Ishikawa (cell line): ENCODE measurements at regions not wholly inside any gene's neighbourhood (a gene's known extent, or its start where the extent isn't known, plus 50 kb on each side); places are given as distances from the start of the nearest gene placed in this dataset.

ENCODE experiments used
- CREB1 ChIP-seq: IDR thresholded peaks from 2 replicates; pipeline ENCODE4 v1.6.1; 2012; ENCODE audit warnings: low read depth
- EP300 ChIP-seq: IDR thresholded peaks from 2 replicates; pipeline ENCODE4 v1.6.1; 2012; ENCODE audit warnings: borderline replicate concordance
- FOXM1 ChIP-seq: IDR thresholded peaks from 2 replicates; pipeline ENCODE4 v1.6.1; 2012; ENCODE audit warnings: low read depth, borderline replicate concordance
- RAD21 ChIP-seq: IDR thresholded peaks from 2 replicates; pipeline ENCODE4 v1.6.1; 2012; ENCODE audit warnings: low read depth
- TCF12 ChIP-seq: IDR thresholded peaks from 2 replicates; pipeline ENCODE4 v1.6.1; 2012; ENCODE audit warnings: low read depth
- YY1 ChIP-seq: IDR thresholded peaks from 2 replicates; pipeline ENCODE4 v1.6.1; 2012; ENCODE audit warnings: low read depth
- TF ChIP-seq, protein P1 (sequence below): IDR thresholded peaks from 2 replicates; pipeline ENCODE4 v1.6.1; 2012
- TF ChIP-seq, protein P2 (sequence below): IDR thresholded peaks from 2 replicates; pipeline ENCODE4 v1.6.1; 2012; ENCODE audit warnings: low read depth, mild to moderate bottlenecking

DNA sequence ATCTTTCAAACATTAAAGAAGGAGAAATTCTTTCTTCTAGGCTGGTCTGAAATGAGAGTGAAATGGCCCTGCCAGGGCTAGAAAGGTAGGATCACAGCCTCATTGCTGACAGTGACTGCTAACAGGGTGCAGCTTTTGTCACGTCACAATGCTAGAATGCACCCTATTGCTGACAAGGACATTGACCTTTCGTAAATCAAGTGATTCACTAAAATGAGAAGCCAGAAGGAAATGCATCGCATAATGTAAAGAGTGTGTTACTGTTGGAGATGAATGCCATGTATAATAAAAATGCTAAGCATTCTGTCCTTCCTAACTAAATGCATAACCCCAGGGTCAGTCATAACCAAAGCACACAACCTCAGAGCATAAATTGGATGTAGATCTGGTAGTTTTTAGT lies 732.9 kb downstream of the TDRD15 start:
- TF ChIP-seq EP300 (no peak), RAD21 (no peak), FOXM1 (no peak), CREB1 (no peak), YY1 (no peak), TCF12 (no peak)
- TF ChIP-seq, protein P1, sequence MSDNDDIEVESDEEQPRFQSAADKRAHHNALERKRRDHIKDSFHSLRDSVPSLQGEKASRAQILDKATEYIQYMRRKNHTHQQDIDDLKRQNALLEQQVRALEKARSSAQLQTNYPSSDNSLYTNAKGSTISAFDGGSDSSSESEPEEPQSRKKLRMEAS: no peak
- TF ChIP-seq, protein P2, sequence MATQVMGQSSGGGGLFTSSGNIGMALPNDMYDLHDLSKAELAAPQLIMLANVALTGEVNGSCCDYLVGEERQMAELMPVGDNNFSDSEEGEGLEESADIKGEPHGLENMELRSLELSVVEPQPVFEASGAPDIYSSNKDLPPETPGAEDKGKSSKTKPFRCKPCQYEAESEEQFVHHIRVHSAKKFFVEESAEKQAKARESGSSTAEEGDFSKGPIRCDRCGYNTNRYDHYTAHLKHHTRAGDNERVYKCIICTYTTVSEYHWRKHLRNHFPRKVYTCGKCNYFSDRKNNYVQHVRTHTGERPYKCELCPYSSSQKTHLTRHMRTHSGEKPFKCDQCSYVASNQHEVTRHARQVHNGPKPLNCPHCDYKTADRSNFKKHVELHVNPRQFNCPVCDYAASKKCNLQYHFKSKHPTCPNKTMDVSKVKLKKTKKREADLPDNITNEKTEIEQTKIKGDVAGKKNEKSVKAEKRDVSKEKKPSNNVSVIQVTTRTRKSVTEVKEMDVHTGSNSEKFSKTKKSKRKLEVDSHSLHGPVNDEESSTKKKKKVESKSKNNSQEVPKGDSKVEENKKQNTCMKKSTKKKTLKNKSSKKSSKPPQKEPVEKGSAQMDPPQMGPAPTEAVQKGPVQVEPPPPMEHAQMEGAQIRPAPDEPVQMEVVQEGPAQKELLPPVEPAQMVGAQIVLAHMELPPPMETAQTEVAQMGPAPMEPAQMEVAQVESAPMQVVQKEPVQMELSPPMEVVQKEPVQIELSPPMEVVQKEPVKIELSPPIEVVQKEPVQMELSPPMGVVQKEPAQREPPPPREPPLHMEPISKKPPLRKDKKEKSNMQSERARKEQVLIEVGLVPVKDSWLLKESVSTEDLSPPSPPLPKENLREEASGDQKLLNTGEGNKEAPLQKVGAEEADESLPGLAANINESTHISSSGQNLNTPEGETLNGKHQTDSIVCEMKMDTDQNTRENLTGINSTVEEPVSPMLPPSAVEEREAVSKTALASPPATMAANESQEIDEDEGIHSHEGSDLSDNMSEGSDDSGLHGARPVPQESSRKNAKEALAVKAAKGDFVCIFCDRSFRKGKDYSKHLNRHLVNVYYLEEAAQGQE: no peak
